NCI-H1694 (cell line): ENCODE measurements at regions not wholly inside any gene's neighbourhood (a gene's known extent, or its start where the extent isn't known, plus 50 kb on each side); places are given as distances from the start of the nearest gene placed in this dataset.

Experiments used
- DNase-seq: peaks from one replicate; lab custom pipeline; 2025; lab: John Stamatoyannopoulos, UW

GRCh38 chr5:135628771-135629563 is 50.2 kb upstream of the CXCL14 start:
- no peak for DNase-seq
